ENCODE measurements at regions not wholly inside any gene's neighbourhood (a gene's known extent, or its start where the extent isn't known, plus 50 kb on each side); places are given as distances from the start of the nearest gene placed in this dataset.

DNA sequence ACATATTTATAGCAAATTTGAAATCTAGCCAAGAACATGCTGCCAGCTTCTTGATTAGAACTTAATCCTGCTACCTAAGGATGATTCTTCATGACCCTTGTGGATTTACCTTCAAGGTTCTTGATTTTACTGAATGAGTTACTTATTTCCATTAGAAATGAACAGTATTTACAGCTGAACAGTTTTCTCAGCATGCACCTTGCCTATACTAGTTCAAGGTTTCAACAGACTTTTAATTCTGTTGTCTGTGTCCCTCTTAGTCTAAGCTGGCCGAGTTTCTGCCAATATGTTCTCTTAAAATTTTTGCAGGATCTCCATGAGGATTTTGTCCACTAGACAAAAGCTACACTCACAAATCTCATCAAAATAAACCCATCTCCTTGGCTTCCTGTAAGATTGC lies 188.8 kb upstream of the ST8SIA4 start:
- Histone ChIP-seq H3K27me3 (no peaks in the 10 kb centered on the region), H3K4me3 (no peak overlapping the region)

DNA sequence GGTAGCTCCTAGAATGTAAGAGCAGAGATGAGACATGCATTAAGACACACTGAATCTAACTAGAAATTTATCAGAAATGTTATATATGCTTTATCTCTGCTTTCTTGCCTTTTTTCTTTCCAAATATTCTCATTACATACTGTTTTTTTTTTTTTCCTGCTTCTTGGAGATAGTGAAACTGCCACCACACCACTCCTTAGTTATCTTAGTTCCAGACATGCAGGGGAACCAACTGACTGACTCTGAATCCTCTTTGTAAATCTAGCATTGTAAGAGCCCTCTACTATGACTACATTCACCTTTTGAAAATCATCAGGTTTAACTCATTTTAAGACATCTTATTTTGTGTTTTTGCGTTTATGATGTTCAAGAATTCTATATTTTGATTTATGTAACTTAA lies 181.3 kb upstream of the ST8SIA4 start:
- H3K36me3 ChIP-seq (replicated peaks in 1 of 2) = no peaks in the 10 kb centered on the region
- H3K27me3 ChIP-seq = no peaks in the 10 kb centered on the region
- no peaks in the 10 kb centered on the region for H3K4me1 ChIP-seq (replicated peaks in 1 of 2)
- no peaks in the 10 kb centered on the region for H3K9me3 ChIP-seq (replicated peaks in 1 of 3)
- no peak overlapping the region for H3K4me3 ChIP-seq
- H3K27ac ChIP-seq = no peak overlapping the region
- intact Hi-C loops (cut with DNase I) = no loop called here
- no peak for DNase-seq
- TF ChIP-seq POLR2A (IDR thresholded peaks at IDR 0.05) = no peak
- TF ChIP-seq, protein P1, sequence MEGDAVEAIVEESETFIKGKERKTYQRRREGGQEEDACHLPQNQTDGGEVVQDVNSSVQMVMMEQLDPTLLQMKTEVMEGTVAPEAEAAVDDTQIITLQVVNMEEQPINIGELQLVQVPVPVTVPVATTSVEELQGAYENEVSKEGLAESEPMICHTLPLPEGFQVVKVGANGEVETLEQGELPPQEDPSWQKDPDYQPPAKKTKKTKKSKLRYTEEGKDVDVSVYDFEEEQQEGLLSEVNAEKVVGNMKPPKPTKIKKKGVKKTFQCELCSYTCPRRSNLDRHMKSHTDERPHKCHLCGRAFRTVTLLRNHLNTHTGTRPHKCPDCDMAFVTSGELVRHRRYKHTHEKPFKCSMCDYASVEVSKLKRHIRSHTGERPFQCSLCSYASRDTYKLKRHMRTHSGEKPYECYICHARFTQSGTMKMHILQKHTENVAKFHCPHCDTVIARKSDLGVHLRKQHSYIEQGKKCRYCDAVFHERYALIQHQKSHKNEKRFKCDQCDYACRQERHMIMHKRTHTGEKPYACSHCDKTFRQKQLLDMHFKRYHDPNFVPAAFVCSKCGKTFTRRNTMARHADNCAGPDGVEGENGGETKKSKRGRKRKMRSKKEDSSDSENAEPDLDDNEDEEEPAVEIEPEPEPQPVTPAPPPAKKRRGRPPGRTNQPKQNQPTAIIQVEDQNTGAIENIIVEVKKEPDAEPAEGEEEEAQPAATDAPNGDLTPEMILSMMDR (IDR thresholded peaks at IDR 0.05) = no peak
- WGBS, 4 donors = 78 to 87% (median 83%) methylated on average over 1 of the region's 1 CpG

More for the DNA sequence above, 188.8 kb upstream of the ST8SIA4 start:
- Histone ChIP-seq H3K9me3 (replicated peaks in 1 of 3) (no peaks in the 10 kb centered on the region), H3K36me3 (replicated peaks in 1 of 2) (no peaks in the 10 kb centered on the region), H3K27ac (no peak overlapping the region), H3K4me1 (replicated peaks in 1 of 2) (no peaks in the 10 kb centered on the region)
- no peak for DNase-seq
- 72 to 88% (median 83%) methylated on average over 1 of the region's 1 CpG for WGBS, 4 donors
- intact Hi-C loops (cut with DNase I) = no loop called here
- TF ChIP-seq POLR2A (IDR thresholded peaks at IDR 0.05) = no peak
- TF ChIP-seq, protein P1 (IDR thresholded peaks at IDR 0.05) = no peak

DNA sequence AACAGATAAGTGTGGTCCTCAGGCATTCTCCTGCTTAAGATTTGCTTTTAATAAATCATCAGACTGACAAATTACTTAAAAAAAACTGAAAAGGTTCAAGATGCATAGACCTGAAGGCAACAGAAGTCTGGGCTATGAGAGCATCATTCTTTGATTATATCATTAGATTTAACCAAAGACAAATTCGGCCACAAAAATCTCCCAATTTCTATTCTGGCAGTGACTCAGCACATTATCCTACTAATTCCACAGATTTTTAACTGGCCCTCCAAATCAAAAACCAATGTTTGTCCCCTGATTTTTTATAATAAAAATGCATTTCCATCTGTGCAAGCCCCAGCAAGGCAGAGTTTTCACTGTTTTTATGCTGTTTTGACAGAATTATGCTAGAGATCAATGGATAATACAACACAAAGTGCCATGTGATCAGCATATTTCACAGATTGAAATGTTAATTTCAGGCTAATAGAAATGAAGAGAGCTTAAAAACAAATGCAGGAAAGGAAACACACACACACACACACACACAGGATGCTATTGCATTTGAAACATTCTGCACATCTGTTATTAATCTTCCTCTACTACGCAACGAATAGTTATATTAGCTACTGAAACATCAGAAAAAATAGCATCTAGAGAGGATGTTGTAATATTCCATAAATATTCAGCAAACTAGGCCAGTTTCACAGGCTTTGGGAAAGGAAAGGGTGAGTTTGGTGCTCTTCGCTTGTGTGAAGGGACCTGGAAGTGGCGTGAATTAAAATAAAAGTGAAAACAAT lies 177.6 kb upstream of the ST8SIA4 start:
- H3K27ac ChIP-seq = no peak overlapping the region
- intact Hi-C loops (cut with DNase I) = no loop called here
- no peak for DNase-seq
- H3K36me3 ChIP-seq (replicated peaks in 1 of 2) = no peaks in the 10 kb centered on the region
- no peaks in the 10 kb centered on the region for H3K9me3 ChIP-seq (replicated peaks in 1 of 3)
- TF ChIP-seq, protein P1 (IDR thresholded peaks at IDR 0.05) = no peak
- no peak for TF ChIP-seq POLR2A (IDR thresholded peaks at IDR 0.05)
- H3K4me3 ChIP-seq = no peak overlapping the region
- H3K27me3 ChIP-seq = no peaks in the 10 kb centered on the region
- H3K4me1 ChIP-seq (replicated peaks in 1 of 2) = no peaks in the 10 kb centered on the region
- WGBS, 4 donors = 54 to 68% (median 64%) methylated on average over 5 of the region's 5 CpGs

DNA sequence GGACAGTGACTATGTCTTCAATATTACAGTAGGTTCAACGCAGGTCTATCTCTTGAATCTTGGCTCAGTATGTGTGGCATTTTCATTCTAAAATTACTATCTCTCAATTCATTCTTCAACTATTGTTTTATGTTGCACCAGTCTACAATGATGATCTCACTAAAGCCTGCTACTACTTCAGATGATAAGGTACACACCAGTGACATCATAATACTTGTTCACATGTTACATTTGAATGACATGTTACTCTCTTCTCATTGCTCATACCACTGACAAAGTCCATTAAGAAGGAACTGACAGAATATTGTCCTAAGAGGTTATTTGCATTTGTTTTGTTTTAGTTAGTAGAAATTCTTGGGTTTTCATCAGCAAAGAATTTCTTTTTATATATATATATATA lies 165.2 kb upstream of the ST8SIA4 start:
- no peak for DNase-seq
- no peaks in the 10 kb centered on the region for H3K9me3 ChIP-seq (replicated peaks in 1 of 3)
- TF ChIP-seq POLR2A (IDR thresholded peaks at IDR 0.05) = no peak
- TF ChIP-seq, protein P1 (IDR thresholded peaks at IDR 0.05) = no peak
- H3K36me3 ChIP-seq (replicated peaks in 1 of 2) = no peaks in the 10 kb centered on the region
- intact Hi-C loops (cut with DNase I) = no loop called here
- no peak overlapping the region for H3K27ac ChIP-seq
- no peak overlapping the region for H3K4me3 ChIP-seq
- H3K27me3 ChIP-seq = no peaks in the 10 kb centered on the region
- no peaks in the 10 kb centered on the region for H3K4me1 ChIP-seq (replicated peaks in 1 of 2)
- WGBS, 4 donors = 93 to 100% (median 97%) methylated on average over 1 of the region's 1 CpG

Data from adrenal gland (tissue), 9 donors.